HAP-1 (cell line): ENCODE measurements at regions not wholly inside any gene's neighbourhood (a gene's known extent, or its start where the extent isn't known, plus 50 kb on each side); places are given as distances from the start of the nearest gene placed in this dataset.

Experiments
- DNase-seq, 2 experiments: peaks; one replicate each; pipeline ENCODE4 v3.0.0-alpha.2; 2016 to 2020; ENCODE audit warnings: low spot score in 2 of 2
- H3K27me3 ChIP-seq: fragments of 250-450 bp; sonication (Bioruptor Pico); 2 replicates; pipeline ENCODE4 v1.5.1; 2020; ENCODE audit warnings: low read depth, mild to moderate bottlenecking, moderate library complexity
- H3K36me3 ChIP-seq: fragments of 250-450 bp; sonication (Bioruptor Pico); replicated peaks from 2 replicates; pipeline ENCODE4 v1.5.1; 2020; ENCODE audit warnings: mild to moderate bottlenecking
- H3K4me1 ChIP-seq: fragments of 250-450 bp; sonication (Bioruptor Pico); 2 replicates; pipeline ENCODE4 v1.5.1; 2020; ENCODE audit warnings: mild to moderate bottlenecking
- H3K4me3 ChIP-seq: fragments of 250-450 bp; sonication (Bioruptor Pico); 2 replicates; pipeline ENCODE4 v1.5.1; 2020; ENCODE audit warnings: mild to moderate bottlenecking, moderate library complexity
- H3K9me3 ChIP-seq: fragments of 250-450 bp; sonication (Bioruptor Pico); 2 replicates; pipeline ENCODE4 v1.5.1; 2020; ENCODE audit warnings: mild to moderate bottlenecking, moderate library complexity
- in situ Hi-C: fragments of 300-500 bp; cut with MboI; formaldehyde crosslinking; loops from 3 replicates; pipeline ENCODE4 v1.14.3; 2020; ENCODE audit warnings: low sequenced_read_pairs, inconsistent platforms, mixed read lengths

- in situ Hi-C loops: no loop called here
- no peak overlapping the region for H3K4me3 ChIP-seq
- H3K27me3 ChIP-seq: no peaks in the 10 kb centered on the region
- DNase-seq: no peak
- H3K9me3 ChIP-seq: no peaks in the 10 kb centered on the region
- H3K36me3 ChIP-seq: no peaks in the 10 kb centered on the region
- H3K4me1 ChIP-seq: no peaks in the 10 kb centered on the region
These were observed 99.4 kb upstream of the SPANXC start for GRCh38 chrX:141341743-141342142.

GRCh38 chrX:141341341-141341740 is 99.0 kb upstream of the SPANXC start:
- Histone ChIP-seq H3K4me1 (no peaks in the 10 kb centered on the region), H3K36me3 (no peaks in the 10 kb centered on the region), H3K27me3 (no peaks in the 10 kb centered on the region), H3K4me3 (no peak overlapping the region), H3K9me3 (no peaks in the 10 kb centered on the region)
- DNase-seq: no peak
- in situ Hi-C loops: no loop called here

- no peaks in the 10 kb centered on the region for H3K9me3 ChIP-seq
- DNase-seq: no peak
- H3K27me3 ChIP-seq: no peaks in the 10 kb centered on the region
- no peak overlapping the region for H3K4me3 ChIP-seq
- H3K4me1 ChIP-seq: no peaks in the 10 kb centered on the region
- H3K36me3 ChIP-seq: no peaks in the 10 kb centered on the region
- in situ Hi-C loops: no loop called here
These were observed 78.5 kb upstream of the SPANXC start for GRCh38 chrX:141320801-141321200.

GRCh38 chrX:141314441-141314840 is 72.1 kb upstream of the SPANXC start:
- Histone ChIP-seq H3K4me1 (0 out of 2 replicates have a peak, but pooled peaks cover 4% of the 10 kb centered on the region), H3K27me3 (no peaks in the 10 kb centered on the region), H3K36me3 (no peaks in the 10 kb centered on the region), H3K9me3 (no peaks in the 10 kb centered on the region), H3K4me3 (no peak overlapping the region)
- no peak for DNase-seq
- in situ Hi-C loops: no loop called here

- in situ Hi-C loops: no loop called here
- Histone ChIP-seq H3K9me3 (no peaks in the 10 kb centered on the region; the same call in 1 of the 2 replicates), H3K4me1 (no peaks in the 10 kb centered on the region), H3K27me3 (no peaks in the 10 kb centered on the region), H3K36me3 (no peaks in the 10 kb centered on the region), H3K4me3 (no peak overlapping the region)
- no peak for DNase-seq
These were observed 58.7 kb upstream of the SPANXC start for GRCh38 chrX:141301017-141301416.
